ENCODE measurements at regions not wholly inside any gene's neighbourhood (a gene's known extent, or its start where the extent isn't known, plus 50 kb on each side); places are given as distances from the start of the nearest gene placed in this dataset.

DNA sequence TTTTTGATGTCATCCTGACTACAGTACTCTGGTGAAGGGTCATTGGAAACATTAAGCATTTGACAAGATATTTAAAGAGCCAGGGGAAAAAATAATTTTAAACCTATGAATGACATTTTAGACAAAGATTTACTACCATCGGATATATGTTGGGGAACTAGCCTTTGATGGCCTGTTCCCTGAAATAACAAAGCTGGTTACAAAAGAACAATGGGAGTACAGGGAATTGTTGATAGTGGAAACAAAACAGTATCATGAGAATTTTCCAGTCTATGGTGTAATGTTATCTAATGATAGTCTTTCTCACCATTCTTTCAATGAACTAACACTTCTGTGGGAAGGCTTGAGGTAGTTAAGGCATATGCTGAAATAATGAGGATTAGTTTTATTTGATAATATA, 125.9 kb upstream of the KLHL4 start:
- ATAC-seq: no peak
- ChIA-PET POLR2A (interaction anchor here (1.0 kb wide), 1 partner anchor 23 kb away, joined by 3 read pairs; no protein-coding TSS in a partner anchor), CTCF (ENCODE audit: low intra/inter-chr PET ratio) (no interaction called here)
- no peak overlapping the region for H3K4me2 ChIP-seq (ENCODE audit: insufficient read depth, low read length)
- peak; percentile 31; the same call in 1 of the 2 replicates for TF ChIP-seq ZNF316 (IDR thresholded peaks at IDR 0.05)
- no peak for TF ChIP-seq ZNF583 (CRISPR knock-in tag; IDR thresholded peaks at IDR 0.05)
- H3K36me3 ChIP-seq (ENCODE audit: control insufficient read depth, insufficient read depth, low read length): no peaks in the 10 kb centered on the region
- H3K9me1 ChIP-seq (ENCODE audit: control insufficient read depth, insufficient read depth, low read length): no peaks in the 10 kb centered on the region
- no peak overlapping the region for H3K4me3 ChIP-seq
- no TSS peak for BruUV-seq (replicated peaks)
- in situ Hi-C loops (cut with MboI) (no loop called here), intact Hi-C loops (cut with micrococcal nuclease) (no loop called here)
- H2AFZ ChIP-seq (ENCODE audit: low read depth, low read length): no peak overlapping the region
- H3K79me2 ChIP-seq (ENCODE audit: control insufficient read depth, insufficient read depth, low read length): no peaks in the 10 kb centered on the region
- H3K9me3 ChIP-seq (replicated peaks; ENCODE audit: control insufficient read depth, insufficient read depth, low read depth, low read length): no peaks in the 10 kb centered on the region
- FAIRE-seq: no peak
- 60% methylated on average over 1 of the region's 1 CpG for WGBS (ENCODE audit: insufficient coverage, low coverage, missing lambda C conversion rate)
- no peaks in the 10 kb centered on the region for H3K27me3 ChIP-seq (ENCODE audit: control insufficient read depth in 2 of 2, insufficient read depth in 2 of 2, low read length in 2 of 2)
- no peak overlapping the region for H3K9ac ChIP-seq (ENCODE audit: insufficient read depth in 1 of 2, low read depth in 2 of 2, low read length in 2 of 2)
- H3K27ac ChIP-seq (ENCODE audit: extremely low read depth, low read depth, low read length): no peak overlapping the region
- H4K20me1 ChIP-seq (replicated peaks; ENCODE audit: control insufficient read depth, insufficient read depth, low read length): no peaks in the 10 kb centered on the region
- H3K4me1 ChIP-seq (replicated peaks in 1 of 2; ENCODE audit: control insufficient read depth in 2 of 2, insufficient read depth in 2 of 2, low read length in 2 of 2): no peaks in the 10 kb centered on the region
- DNase-seq (ENCODE audit: extremely low read depth in 1 of 4, low spot score in 3 of 4): no peak

DNA sequence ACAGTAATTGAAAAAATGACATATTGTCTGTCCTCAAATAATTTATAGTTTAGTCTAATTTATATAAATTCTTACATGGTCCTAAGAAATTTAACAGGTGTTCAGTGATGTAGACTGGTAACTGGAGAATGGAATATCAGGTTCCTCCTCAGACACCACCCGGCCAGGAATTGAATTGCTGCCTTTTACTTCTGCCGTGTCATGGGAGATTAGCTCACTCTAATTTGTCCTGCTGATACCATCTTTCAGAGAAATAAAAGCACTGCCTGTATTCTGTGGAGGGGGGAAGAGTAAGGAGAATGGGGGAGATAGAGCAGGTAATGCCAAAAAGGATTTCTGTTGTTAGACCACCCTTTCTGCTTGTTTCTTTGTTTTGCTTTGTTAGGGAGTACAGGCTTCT, 125.2 kb upstream of the KLHL4 start:
- ATAC-seq (peak; percentile 79), DNase-seq (ENCODE audit: extremely low read depth in 1 of 4, low spot score in 3 of 4) (peak in 2 of 4 experiments; percentile 12 to 22), FAIRE-seq (no peak)
- Histone ChIP-seq H2AFZ (ENCODE audit: low read depth, low read length) (no peak overlapping the region), H3K9ac (ENCODE audit: insufficient read depth in 1 of 2, low read depth in 2 of 2, low read length in 2 of 2) (no peak overlapping the region), H4K20me1 (replicated peaks; ENCODE audit: control insufficient read depth, insufficient read depth, low read length) (no peaks in the 10 kb centered on the region), H3K4me3 (no peak overlapping the region), H3K9me1 (ENCODE audit: control insufficient read depth, insufficient read depth, low read length) (no peaks in the 10 kb centered on the region), H3K36me3 (ENCODE audit: control insufficient read depth, insufficient read depth, low read length) (no peaks in the 10 kb centered on the region), H3K4me2 (ENCODE audit: insufficient read depth, low read length) (no peak overlapping the region), H3K27ac (ENCODE audit: extremely low read depth, low read depth, low read length) (no peak overlapping the region), H3K27me3 (ENCODE audit: control insufficient read depth in 2 of 2, insufficient read depth in 2 of 2, low read length in 2 of 2) (no peaks in the 10 kb centered on the region), H3K9me3 (replicated peaks; ENCODE audit: control insufficient read depth, insufficient read depth, low read depth, low read length) (no peaks in the 10 kb centered on the region), H3K4me1 (replicated peaks in 1 of 2; ENCODE audit: control insufficient read depth in 2 of 2, insufficient read depth in 2 of 2, low read length in 2 of 2) (no peaks in the 10 kb centered on the region), H3K79me2 (ENCODE audit: control insufficient read depth, insufficient read depth, low read length) (no peaks in the 10 kb centered on the region)
- CTCF ChIA-PET (ENCODE audit: low intra/inter-chr PET ratio): no interaction called here
- POLR2A ChIA-PET: interaction anchor here (1.0 kb wide), 1 partner anchor 23 kb away, joined by 3 read pairs; no protein-coding TSS in a partner anchor
- intact Hi-C loops (cut with micrococcal nuclease) (no loop called here), in situ Hi-C loops (cut with MboI) (no loop called here)
- 0% methylated on average over 2 of the region's 2 CpGs for WGBS (ENCODE audit: insufficient coverage, low coverage, missing lambda C conversion rate)
- no TSS peak for BruUV-seq (replicated peaks)
- TF ChIP-seq ZNF347 (CRISPR knock-in tag; IDR thresholded peaks at IDR 0.05; ENCODE audit: low read depth): no peak
- TF ChIP-seq SMARCE1 (IDR thresholded peaks at IDR 0.05): no peak
- TF ChIP-seq, protein P1, sequence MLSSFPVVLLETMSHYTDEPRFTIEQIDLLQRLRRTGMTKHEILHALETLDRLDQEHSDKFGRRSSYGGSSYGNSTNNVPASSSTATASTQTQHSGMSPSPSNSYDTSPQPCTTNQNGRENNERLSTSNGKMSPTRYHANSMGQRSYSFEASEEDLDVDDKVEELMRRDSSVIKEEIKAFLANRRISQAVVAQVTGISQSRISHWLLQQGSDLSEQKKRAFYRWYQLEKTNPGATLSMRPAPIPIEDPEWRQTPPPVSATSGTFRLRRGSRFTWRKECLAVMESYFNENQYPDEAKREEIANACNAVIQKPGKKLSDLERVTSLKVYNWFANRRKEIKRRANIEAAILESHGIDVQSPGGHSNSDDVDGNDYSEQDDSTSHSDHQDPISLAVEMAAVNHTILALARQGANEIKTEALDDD (IDR thresholded peaks at IDR 0.05): no peak
- TF ChIP-seq STAT5B (CRISPR knock-in tag; IDR thresholded peaks at IDR 0.05): no peak
- TF ChIP-seq, protein P2, sequence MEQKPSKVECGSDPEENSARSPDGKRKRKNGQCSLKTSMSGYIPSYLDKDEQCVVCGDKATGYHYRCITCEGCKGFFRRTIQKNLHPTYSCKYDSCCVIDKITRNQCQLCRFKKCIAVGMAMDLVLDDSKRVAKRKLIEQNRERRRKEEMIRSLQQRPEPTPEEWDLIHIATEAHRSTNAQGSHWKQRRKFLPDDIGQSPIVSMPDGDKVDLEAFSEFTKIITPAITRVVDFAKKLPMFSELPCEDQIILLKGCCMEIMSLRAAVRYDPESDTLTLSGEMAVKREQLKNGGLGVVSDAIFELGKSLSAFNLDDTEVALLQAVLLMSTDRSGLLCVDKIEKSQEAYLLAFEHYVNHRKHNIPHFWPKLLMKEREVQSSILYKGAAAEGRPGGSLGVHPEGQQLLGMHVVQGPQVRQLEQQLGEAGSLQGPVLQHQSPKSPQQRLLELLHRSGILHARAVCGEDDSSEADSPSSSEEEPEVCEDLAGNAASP (IDR thresholded peaks at IDR 0.05): no peak
- no peak for TF ChIP-seq JUND (IDR thresholded peaks at IDR 0.05; ENCODE audit: borderline replicate concordance, low read depth, low read length)
- peak; percentile 25; the same call in 1 of the 3 replicates for TF ChIP-seq JUND (tag; IDR thresholded peaks at IDR 0.05; ENCODE audit: borderline replicate concordance, low read depth, low read length)
- no peak for TF ChIP-seq POLR3G (IDR thresholded peaks at IDR 0.05; ENCODE audit: extremely low read depth, insufficient read length, insufficient replicate concordance)
- TF ChIP-seq CCAR2 (IDR thresholded peaks at IDR 0.05; ENCODE audit: low read depth, low read length): no peak
- TF ChIP-seq, protein P3, sequence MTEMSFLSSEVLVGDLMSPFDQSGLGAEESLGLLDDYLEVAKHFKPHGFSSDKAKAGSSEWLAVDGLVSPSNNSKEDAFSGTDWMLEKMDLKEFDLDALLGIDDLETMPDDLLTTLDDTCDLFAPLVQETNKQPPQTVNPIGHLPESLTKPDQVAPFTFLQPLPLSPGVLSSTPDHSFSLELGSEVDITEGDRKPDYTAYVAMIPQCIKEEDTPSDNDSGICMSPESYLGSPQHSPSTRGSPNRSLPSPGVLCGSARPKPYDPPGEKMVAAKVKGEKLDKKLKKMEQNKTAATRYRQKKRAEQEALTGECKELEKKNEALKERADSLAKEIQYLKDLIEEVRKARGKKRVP (CRISPR knock-in tag; IDR thresholded peaks at IDR 0.05): no peak
- no peak for TF ChIP-seq MTF1 (CRISPR knock-in tag; IDR thresholded peaks at IDR 0.05; ENCODE audit: borderline replicate concordance)
- TF ChIP-seq, protein P4, sequence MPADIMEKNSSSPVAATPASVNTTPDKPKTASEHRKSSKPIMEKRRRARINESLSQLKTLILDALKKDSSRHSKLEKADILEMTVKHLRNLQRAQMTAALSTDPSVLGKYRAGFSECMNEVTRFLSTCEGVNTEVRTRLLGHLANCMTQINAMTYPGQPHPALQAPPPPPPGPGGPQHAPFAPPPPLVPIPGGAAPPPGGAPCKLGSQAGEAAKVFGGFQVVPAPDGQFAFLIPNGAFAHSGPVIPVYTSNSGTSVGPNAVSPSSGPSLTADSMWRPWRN (IDR thresholded peaks at IDR 0.05; ENCODE audit: low read depth): no peak
